CD4-positive, alpha-beta T cell treated with Interferon alpha-2 for 1 hour (primary cell): ENCODE measurements at regions not wholly inside any gene's neighbourhood (a gene's known extent, or its start where the extent isn't known, plus 50 kb on each side); places are given as distances from the start of the nearest gene placed in this dataset.
"Not testable (repeated sequence)": the region's sequence is repeated elsewhere in the genome, so short reads cannot be mapped to it uniquely, and the experiment has no call there.

Experiments
- DNase-seq, 2 donors: peaks; one replicate each; pipeline ENCODE4 v3.0.0-alpha.2; 2020 to 2022

- not testable (repeated sequence) for DNase-seq
Observed at GRCh38 chr5:60041508-60041907, 148.0 kb upstream of the PDE4D start.

- DNase-seq, result no peak
Observed at GRCh38 chr5:60036192-60036938, 142.8 kb upstream of the PDE4D start.

- DNase-seq, result no peak
Observed at GRCh38 chr5:60026161-60026560, 132.6 kb upstream of the PDE4D start.

- no peak for DNase-seq
Observed at GRCh38 chr5:60024104-60024503, 130.6 kb upstream of the PDE4D start.

GRCh38 chr5:60023255-60023654 is 129.7 kb upstream of the PDE4D start:
- DNase-seq, result no peak

GRCh38 chr5:60020457-60020856 is 126.9 kb upstream of the PDE4D start:
- no peak for DNase-seq

GRCh38 chr5:60018960-60019359 is 125.4 kb upstream of the PDE4D start:
- not testable (repeated sequence) for DNase-seq

- no peak for DNase-seq
Observed at GRCh38 chr5:60018091-60018490, 124.6 kb upstream of the PDE4D start.

- no peak for DNase-seq
Observed at GRCh38 chr5:60014331-60014730, 120.8 kb upstream of the PDE4D start.

- no peak for DNase-seq
Observed at GRCh38 chr5:60010853-60011252, 117.3 kb upstream of the PDE4D start.

- DNase-seq, result no peak
Observed at GRCh38 chr5:60010328-60010727, 116.8 kb upstream of the PDE4D start.

- DNase-seq, result no peak
Observed at GRCh38 chr5:60007729-60008128, 114.2 kb upstream of the PDE4D start.

- no peak for DNase-seq
Observed at GRCh38 chr5:59999056-59999455, 105.5 kb upstream of the PDE4D start.

GRCh38 chr5:59992206-59992605 is 98.7 kb upstream of the PDE4D start:
- DNase-seq, result no peak

- DNase-seq, result no peak
Observed at GRCh38 chr5:59988396-59988795, 94.9 kb upstream of the PDE4D start.

GRCh38 chr5:59976342-59976741 is 82.8 kb upstream of the PDE4D start:
- DNase-seq, result no peak

GRCh38 chr5:59972043-59972442 is 78.5 kb upstream of the PDE4D start:
- no peak for DNase-seq

GRCh38 chr5:59959330-59959729 is 65.8 kb upstream of the PDE4D start:
- DNase-seq, result no peak

GRCh38 chr5:59956130-59956783 is 62.7 kb upstream of the PDE4D start:
- DNase-seq, result no peak

- no peak for DNase-seq
Observed at GRCh38 chr5:59955241-59955640, 61.7 kb upstream of the PDE4D start.

- DNase-seq, result no peak
Observed at GRCh38 chr5:59943452-59944113, 50.1 kb upstream of the PDE4D start.
